DOHH2 (cell line): ENCODE measurements at regions not wholly inside any gene's neighbourhood (a gene's known extent, or its start where the extent isn't known, plus 50 kb on each side); places are given as distances from the start of the nearest gene placed in this dataset.

ENCODE experiments used
- H3F3A ChIP-seq: fragments of 200-600 bp; sonication (generic), shearing (Covaris generic); 2 replicates; pipeline ENCODE4 v1.6.0; 2016; ENCODE audit warnings: antibody characterized with exemption, mild to moderate bottlenecking; ENCODE audit not compliant: control insufficient read depth, insufficient read depth
- H3K27ac ChIP-seq: fragments of 200-600 bp; sonication (generic); 2 replicates; pipeline ENCODE4 v1.5.1; 2014; ENCODE audit warnings: low read depth, mild to moderate bottlenecking, low read length, moderate library complexity
- H3K27me3 ChIP-seq: fragments of 200-600 bp; sonication (generic); 2 replicates; pipeline ENCODE4 v1.6.1; 2014; ENCODE audit warnings: mild to moderate bottlenecking, low read length, mixed read lengths; ENCODE audit not compliant: control insufficient read depth
- H3K36me3 ChIP-seq: fragments of 200-600 bp; sonication (generic); 2 replicates; pipeline ENCODE4 v1.6.1; 2014; ENCODE audit warnings: mild to moderate bottlenecking, low read length, moderate library complexity, mixed read lengths; ENCODE audit not compliant: control insufficient read depth
- H3K4me1 ChIP-seq: fragments of 200-600 bp; sonication (generic); 2 replicates; pipeline ENCODE4 v1.6.1; 2014; ENCODE audit warnings: mild to moderate bottlenecking, low read length, mixed read lengths; ENCODE audit not compliant: control insufficient read depth
- H3K4me2 ChIP-seq: fragments of 200-600 bp; sonication (generic); 2 replicates; pipeline ENCODE4 v1.6.0; 2014; ENCODE audit warnings: mild to moderate bottlenecking, low read length, moderate library complexity
- H3K4me3 ChIP-seq: fragments of 200-600 bp; sonication (generic); 2 replicates; pipeline ENCODE4 v1.5.1; 2014; ENCODE audit warnings: mild to moderate bottlenecking, low read length, mixed read lengths
- H3K79me2 ChIP-seq: fragments of 200-600 bp; sonication (generic); 2 replicates; pipeline ENCODE4 v1.6.1; 2014; ENCODE audit warnings: mild to moderate bottlenecking, low read length, mixed read lengths; ENCODE audit not compliant: control insufficient read depth
- H3K9me2 ChIP-seq: fragments of 200-600 bp; sonication (generic); replicated peaks from 2 replicates; pipeline ENCODE4 v1.6.1; 2014; ENCODE audit warnings: mild to moderate bottlenecking, low read length, mixed read lengths; ENCODE audit not compliant: control insufficient read depth
- H3K9me3 ChIP-seq: fragments of 200-600 bp; sonication (generic); 2 replicates; pipeline ENCODE4 v1.6.1; 2014; ENCODE audit warnings: antibody characterized with exemption, low read length, mixed read lengths; ENCODE audit not compliant: control insufficient read depth, insufficient read depth
- H4K20me1 ChIP-seq: fragments of 200-600 bp; sonication (generic); 2 replicates; pipeline ENCODE4 v1.6.0; 2014; ENCODE audit warnings: low read depth, mild to moderate bottlenecking, antibody characterized with exemption, low read length, moderate library complexity; ENCODE audit not compliant: control insufficient read depth, insufficient read depth
- EZH2phosphoT487 ChIP-seq: fragments of 200-600 bp; sonication (generic); IDR thresholded peaks from 2 replicates; pipeline ENCODE4 v1.6.1; 2017; ENCODE audit warnings: borderline replicate concordance, mild to moderate bottlenecking, antibody characterized with exemption, low read length, moderate library complexity, mixed read lengths
- TF ChIP-seq, protein P1 (sequence below): fragments of 200-600 bp; sonication (generic); IDR thresholded peaks from one replicate; pipeline ENCODE4 v1.5.1; 2014; ENCODE audit warnings: antibody characterized with exemption, mild to moderate bottlenecking, low read depth, low read length; ENCODE audit not compliant: poor library complexity, severe bottlenecking

- H3K4me1 ChIP-seq: no peaks in the 10 kb centered on the region
- no peaks in the 10 kb centered on the region for H3K9me3 ChIP-seq
- H3K4me3 ChIP-seq: no peak overlapping the region
- H3K27me3 ChIP-seq: no peaks in the 10 kb centered on the region
- H3K79me2 ChIP-seq: no peaks in the 10 kb centered on the region
- no peaks in the 10 kb centered on the region for H3F3A ChIP-seq
- no peak overlapping the region for H3K4me2 ChIP-seq
- H3K27ac ChIP-seq: no peak overlapping the region
- H3K9me2 ChIP-seq: no peaks in the 10 kb centered on the region
- TF ChIP-seq EZH2phosphoT487: no peak
- TF ChIP-seq, protein P1, sequence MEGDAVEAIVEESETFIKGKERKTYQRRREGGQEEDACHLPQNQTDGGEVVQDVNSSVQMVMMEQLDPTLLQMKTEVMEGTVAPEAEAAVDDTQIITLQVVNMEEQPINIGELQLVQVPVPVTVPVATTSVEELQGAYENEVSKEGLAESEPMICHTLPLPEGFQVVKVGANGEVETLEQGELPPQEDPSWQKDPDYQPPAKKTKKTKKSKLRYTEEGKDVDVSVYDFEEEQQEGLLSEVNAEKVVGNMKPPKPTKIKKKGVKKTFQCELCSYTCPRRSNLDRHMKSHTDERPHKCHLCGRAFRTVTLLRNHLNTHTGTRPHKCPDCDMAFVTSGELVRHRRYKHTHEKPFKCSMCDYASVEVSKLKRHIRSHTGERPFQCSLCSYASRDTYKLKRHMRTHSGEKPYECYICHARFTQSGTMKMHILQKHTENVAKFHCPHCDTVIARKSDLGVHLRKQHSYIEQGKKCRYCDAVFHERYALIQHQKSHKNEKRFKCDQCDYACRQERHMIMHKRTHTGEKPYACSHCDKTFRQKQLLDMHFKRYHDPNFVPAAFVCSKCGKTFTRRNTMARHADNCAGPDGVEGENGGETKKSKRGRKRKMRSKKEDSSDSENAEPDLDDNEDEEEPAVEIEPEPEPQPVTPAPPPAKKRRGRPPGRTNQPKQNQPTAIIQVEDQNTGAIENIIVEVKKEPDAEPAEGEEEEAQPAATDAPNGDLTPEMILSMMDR: no peak
- H3K36me3 ChIP-seq: no peaks in the 10 kb centered on the region
- H4K20me1 ChIP-seq: no peaks in the 10 kb centered on the region
Measured at GRCh38 chr14:39877577-39878190, 445.5 kb upstream of the FBXO33 start.

GRCh38 chr14:39876916-39877315 is 444.7 kb upstream of the FBXO33 start:
- Histone ChIP-seq H3K4me3 (no peak overlapping the region), H4K20me1 (no peaks in the 10 kb centered on the region), H3K27me3 (no peaks in the 10 kb centered on the region), H3K36me3 (no peaks in the 10 kb centered on the region), H3K9me2 (no peaks in the 10 kb centered on the region), H3K9me3 (no peaks in the 10 kb centered on the region), H3F3A (no peaks in the 10 kb centered on the region), H3K27ac (no peak overlapping the region), H3K4me1 (no peaks in the 10 kb centered on the region), H3K4me2 (no peak overlapping the region), H3K79me2 (no peaks in the 10 kb centered on the region)
- TF ChIP-seq EZH2phosphoT487: no peak
- TF ChIP-seq, protein P1: no peak

- Histone ChIP-seq H3K79me2 (no peaks in the 10 kb centered on the region), H3K9me2 (no peaks in the 10 kb centered on the region), H3K4me3 (no peak overlapping the region), H4K20me1 (no peaks in the 10 kb centered on the region), H3K9me3 (no peaks in the 10 kb centered on the region), H3K36me3 (no peaks in the 10 kb centered on the region), H3F3A (no peaks in the 10 kb centered on the region), H3K4me1 (no peaks in the 10 kb centered on the region), H3K27me3 (no peaks in the 10 kb centered on the region), H3K27ac (no peak overlapping the region), H3K4me2 (no peak overlapping the region)
- TF ChIP-seq EZH2phosphoT487: no peak
- TF ChIP-seq, protein P1: no peak
Measured at GRCh38 chr14:39875028-39875427, 442.8 kb upstream of the FBXO33 start.

GRCh38 chr14:39873791-39874190 is 441.6 kb upstream of the FBXO33 start:
- no peaks in the 10 kb centered on the region for H3K79me2 ChIP-seq
- H3K4me1 ChIP-seq: no peaks in the 10 kb centered on the region
- no peaks in the 10 kb centered on the region for H3K36me3 ChIP-seq
- no peaks in the 10 kb centered on the region for H3K27me3 ChIP-seq
- TF ChIP-seq EZH2phosphoT487: no peak
- TF ChIP-seq, protein P1: no peak
- no peaks in the 10 kb centered on the region for H3K9me2 ChIP-seq
- no peaks in the 10 kb centered on the region for H4K20me1 ChIP-seq
- no peak overlapping the region for H3K4me3 ChIP-seq
- no peak overlapping the region for H3K27ac ChIP-seq
- no peaks in the 10 kb centered on the region for H3F3A ChIP-seq
- H3K9me3 ChIP-seq: no peaks in the 10 kb centered on the region
- H3K4me2 ChIP-seq: no peak overlapping the region
